Heart left ventricle (tissue), 13 donors: ENCODE measurements at regions not wholly inside any gene's neighbourhood (a gene's known extent, or its start where the extent isn't known, plus 50 kb on each side); places are given as distances from the start of the nearest gene placed in this dataset.

Experiments used
- CTCF ChIP-seq, 12 donors: fragments of 200-600 bp; sonication (generic) in 4 of 12; IDR thresholded peaks; one replicate each; pipeline versions ENCODE4 v1.5.0 to v1.8.0; 2018 to 2022; ENCODE audit warnings: antibody characterized with exemption in 12 of 12, mild to moderate bottlenecking in 5 of 12
- POLR2A ChIP-seq, 2 donors: fragments of 450-650 bp; IDR thresholded peaks; one replicate each; pipeline ENCODE4 v1.6.1; 2017; ENCODE audit warnings: antibody characterized with exemption in 2 of 2, mild to moderate bottlenecking in 2 of 2, moderate library complexity in 2 of 2
- donor health status: ischemic (EF 13 %, LVEDD 7.1; RV severe dilation, severe dysfunction).
- donor health status: DM: no; HTN: yes; CAD: no.
- donor health status: DM: no; HTN: no; CAD: no.
- donor health status: ischemic (EF 25% LVEDD 6.9; RV normal size, moderate dysfunction).
- donor health status: ischemic (EF 25% LVEDD 5.7; RV mildly dilated, moderate dysfunction).
- donor health status: ischemic (EF 35%, LVEDD 5.7; RV mildly dilated, moderate dysfunction).
- donor health status: nonischemic (EF 11% LVEDD 7.7; RV severe dilation, severe dysfunction).
- donor health status: DM: yes; HTN: yes; CAD: no.
- donor health status: PGD.
- donor health status: ischemic (EF 29% LVEDD 5.4; RV normal size, mild dysfunction).
- donor health status: nonischemic (EF 23%, LVEDD 6.1; RV moderate dilation, normal function).

- no peak for TF ChIP-seq CTCF (IDR thresholded peaks at IDR 0.05)
- TF ChIP-seq POLR2A (IDR thresholded peaks at IDR 0.05), result no peak
These were observed 803.0 kb upstream of the FAT3 start for GRCh38 chr11:91421641-91422040.
